PC-9 (cell line): ENCODE measurements at regions not wholly inside any gene's neighbourhood (a gene's known extent, or its start where the extent isn't known, plus 50 kb on each side); places are given as distances from the start of the nearest gene placed in this dataset.
A peak's percentile ranks its signal among the peaks of the same experiment; 100 is the strongest.

ENCODE experiments used
- BruUV-seq: library from RNA; stranded (reverse); fragments of 400-500 nt; replicated peaks from 2 replicates; lab custom pipeline; 2021; lab: Mats Ljungman, UMichigan
- CTCF ChIA-PET: fragments of 300-600 bp; sonication (Branson Sonifier 250); formaldehyde crosslinking; loops from one replicate; lab custom pipeline; 2022; ENCODE audit warnings: antibody characterized with exemption; lab: Charles Lee
- POLR2A ChIA-PET: fragments of 300-600 bp; sonication (Branson Sonifier 250); formaldehyde crosslinking; loops from one replicate; lab custom pipeline; 2022; ENCODE audit warnings: antibody characterized with exemption; ENCODE audit not compliant: unreplicated experiment; lab: Charles Lee
- DNase-seq, 2 experiments: peaks; one replicate each; pipeline versions ENCODE4 v3.0.0 to v3.0.0-alpha.2; 2015 to 2022; ENCODE audit warnings: mixed read lengths in 1 of 2
- H2AFZ ChIP-seq: fragments of 200-600 bp; sonication (generic); 2 replicates; pipeline ENCODE4 v1.8.1; 2017; ENCODE audit warnings: antibody characterized with exemption
- H3F3A ChIP-seq: fragments of 200-600 bp; sonication (generic); 2 replicates; pipeline ENCODE4 v1.8.1; 2017; ENCODE audit warnings: antibody characterized with exemption, mild to moderate bottlenecking, low read depth; ENCODE audit not compliant: insufficient read depth
- H3K27ac ChIP-seq: fragments of 200-600 bp; sonication (generic); 2 replicates; pipeline ENCODE4 v1.6.1; 2016; ENCODE audit warnings: mixed run types
- H3K27me3 ChIP-seq: fragments of 200-600 bp; sonication (generic); 2 replicates; pipeline ENCODE4 v1.6.1; 2016; ENCODE audit warnings: low read depth, mixed run types; ENCODE audit not compliant: insufficient read depth
- H3K36me3 ChIP-seq: fragments of 200-600 bp; sonication (generic); 2 replicates; pipeline ENCODE4 v1.6.1; 2016; ENCODE audit warnings: low read depth, mixed run types
- H3K4me1 ChIP-seq: fragments of 200-600 bp; sonication (generic); replicated peaks from 2 replicates; pipeline ENCODE4 v1.6.1; 2016; ENCODE audit warnings: mixed run types; ENCODE audit not compliant: insufficient read depth
- H3K4me2 ChIP-seq: fragments of 200-600 bp; sonication (generic); 2 replicates; pipeline ENCODE4 v1.6.1; 2017; ENCODE audit warnings: mixed run types
- H3K4me3 ChIP-seq: fragments of 200-600 bp; sonication (generic); 2 replicates; pipeline ENCODE4 v1.6.1; 2016; ENCODE audit warnings: mixed run types
- H3K79me2 ChIP-seq: fragments of 200-600 bp; sonication (generic); 2 replicates; pipeline ENCODE4 v1.6.1; 2017; ENCODE audit warnings: low read depth, mixed run types
- H3K9me2 ChIP-seq: fragments of 200-600 bp; sonication (generic); 2 replicates; pipeline ENCODE4 v1.8.1; 2017; ENCODE audit warnings: mild to moderate bottlenecking; ENCODE audit not compliant: insufficient read depth
- H3K9me3 ChIP-seq: fragments of 200-600 bp; sonication (generic); 2 replicates; pipeline ENCODE4 v1.8.1; 2016; ENCODE audit warnings: low read depth; ENCODE audit not compliant: insufficient read depth
- H4K20me1 ChIP-seq: fragments of 200-600 bp; sonication (generic); 2 replicates; pipeline ENCODE4 v1.8.1; 2017; ENCODE audit not compliant: insufficient read depth
- CTCF ChIP-seq: fragments of 200-600 bp; sonication (generic); conservative IDR thresholded peaks from 2 replicates; pipeline ENCODE4 v1.6.1; 2017; ENCODE audit warnings: mixed run types, antibody characterized with exemption, mild to moderate bottlenecking, moderate library complexity
- EZH2 ChIP-seq: fragments of 200-600 bp; sonication (generic); IDR thresholded peaks from 2 replicates; pipeline ENCODE4 v1.8.0; 2017; ENCODE audit warnings: antibody characterized with exemption, low read depth
- intact Hi-C: fragments of 100-400 bp; cut with micrococcal nuclease; formaldehyde crosslinking; loops from one replicate; pipeline ENCODE4 v1.10.0; 2022; ENCODE audit not compliant: unreplicated experiment

DNA sequence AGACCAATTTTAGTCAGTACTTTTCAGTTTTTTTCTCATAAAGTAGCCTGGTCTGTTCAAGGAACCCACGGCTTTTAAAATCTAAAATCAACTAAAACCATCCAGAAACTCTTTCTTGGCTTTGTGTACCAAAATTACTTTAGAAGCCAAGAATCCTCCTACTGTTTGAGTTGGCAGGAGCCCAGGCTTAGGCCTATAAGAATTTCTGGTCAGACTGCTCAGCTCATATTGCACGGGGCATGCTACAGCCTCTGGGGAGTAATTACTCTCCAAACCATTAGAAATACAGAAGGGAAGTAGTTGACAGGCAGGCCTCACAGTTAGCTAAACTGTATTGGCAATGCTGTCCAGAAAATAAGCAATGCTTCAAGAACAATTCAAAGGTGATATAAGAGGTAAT is 1862.9 kb upstream of the RAG2 start:
- no peaks in the 10 kb centered on the region for H3K36me3 ChIP-seq
- intact Hi-C loops, result no loop called here
- H3F3A ChIP-seq, result peaks cover 7% of the 10 kb centered on the region; the same call in 1 of the 2 replicates
- H2AFZ ChIP-seq, result no peak overlapping the region
- no TSS peak for BruUV-seq
- H3K79me2 ChIP-seq, result no peaks in the 10 kb centered on the region
- no peaks in the 10 kb centered on the region; the same call in 1 of the 2 replicates for H3K9me3 ChIP-seq
- ChIA-PET CTCF (no interaction called here), POLR2A (interaction anchor here (0.6 kb wide), 1 partner anchor 188 kb away, joined by 3 read pairs; no protein-coding TSS in a partner anchor)
- peaks cover 18% of the 10 kb centered on the region for H3K4me1 ChIP-seq
- H3K27ac ChIP-seq, result no peak overlapping the region
- H3K27me3 ChIP-seq, result no peaks in the 10 kb centered on the region
- TF ChIP-seq EZH2 (no peak), CTCF (no peak)
- H3K9me2 ChIP-seq, result no peaks in the 10 kb centered on the region
- DNase-seq, result peak; percentile 59 to 73
- no peaks in the 10 kb centered on the region for H4K20me1 ChIP-seq
- peak overlapping the region; percentile 7; the same call in 1 of the 2 replicates for H3K4me2 ChIP-seq
- no peak overlapping the region for H3K4me3 ChIP-seq

DNA sequence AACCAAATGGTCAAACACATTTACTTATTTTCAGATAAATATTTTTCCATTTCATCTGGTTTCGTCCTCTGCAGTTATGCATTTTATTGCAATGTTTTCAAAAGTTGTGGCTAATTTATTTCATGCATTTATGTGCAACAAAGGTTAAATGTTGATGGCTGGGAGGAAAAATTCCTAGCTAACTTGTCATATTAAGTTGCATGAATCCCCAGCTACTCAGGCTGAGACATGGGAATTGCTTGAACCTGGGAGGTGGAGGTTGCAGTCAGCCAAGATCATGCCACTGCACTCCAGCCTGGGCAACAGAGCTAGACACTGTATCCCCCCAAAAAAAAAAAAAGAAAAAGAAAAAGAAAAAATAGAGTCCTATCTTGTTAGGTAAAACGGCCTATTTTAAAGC is 1862.4 kb upstream of the RAG2 start:
- ChIA-PET POLR2A (no interaction called here), CTCF (no interaction called here)
- no peaks in the 10 kb centered on the region for H3K9me2 ChIP-seq
- BruUV-seq, result no TSS peak
- peaks cover 7% of the 10 kb centered on the region; the same call in 1 of the 2 replicates for H3F3A ChIP-seq
- no peak overlapping the region for H2AFZ ChIP-seq
- H3K4me3 ChIP-seq, result no peak overlapping the region
- H3K79me2 ChIP-seq, result no peaks in the 10 kb centered on the region
- intact Hi-C loops, result no loop called here
- TF ChIP-seq EZH2 (no peak), CTCF (no peak)
- H3K4me2 ChIP-seq, result peak overlapping the region; percentile 7; the same call in 1 of the 2 replicates
- H3K4me1 ChIP-seq, result peaks cover 18% of the 10 kb centered on the region
- no peaks in the 10 kb centered on the region for H3K36me3 ChIP-seq
- no peaks in the 10 kb centered on the region; the same call in 1 of the 2 replicates for H3K9me3 ChIP-seq
- peak in 1 of 2 experiments; percentile 1 for DNase-seq
- H3K27ac ChIP-seq, result no peak overlapping the region
- H4K20me1 ChIP-seq, result no peaks in the 10 kb centered on the region
- no peaks in the 10 kb centered on the region for H3K27me3 ChIP-seq

DNA sequence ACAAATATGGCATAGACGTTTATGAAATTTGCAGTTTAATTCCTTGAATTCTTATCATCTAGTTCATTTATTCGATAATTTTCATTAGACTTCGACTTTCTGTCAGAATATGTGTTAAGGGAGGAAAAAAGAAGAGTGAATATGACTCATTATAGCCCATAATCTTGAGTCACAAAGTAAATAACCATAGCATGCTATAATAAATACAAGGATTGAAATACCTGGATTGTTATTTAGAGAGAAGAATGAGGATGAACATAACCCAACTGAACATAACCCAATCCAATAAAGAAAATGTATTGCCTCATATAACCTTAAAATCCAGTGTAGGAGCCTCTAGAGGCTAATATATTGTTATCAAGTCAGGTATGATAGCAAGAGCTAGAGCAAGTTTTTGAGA is 1858.3 kb upstream of the RAG2 start:
- Histone ChIP-seq H3K27me3 (no peaks in the 10 kb centered on the region), H3K9me2 (no peaks in the 10 kb centered on the region), H3K9me3 (no peaks in the 10 kb centered on the region; the same call in 1 of the 2 replicates), H3K4me2 (no peak overlapping the region), H3K36me3 (no peaks in the 10 kb centered on the region), H3F3A (peaks cover 7% of the 10 kb centered on the region; the same call in 1 of the 2 replicates), H3K79me2 (no peaks in the 10 kb centered on the region), H3K4me3 (no peak overlapping the region), H3K4me1 (peaks cover 18% of the 10 kb centered on the region), H2AFZ (no peak overlapping the region), H4K20me1 (no peaks in the 10 kb centered on the region), H3K27ac (no peak overlapping the region)
- TF ChIP-seq CTCF, result no peak
- TF ChIP-seq EZH2, result no peak
- ChIA-PET CTCF (no interaction called here), POLR2A (no interaction called here)
- intact Hi-C loops, result no loop called here
- peak in 1 of 2 experiments; percentile 54 for DNase-seq
- BruUV-seq, result no TSS peak
